ENCODE measurements at regions not wholly inside any gene's neighbourhood (a gene's known extent, or its start where the extent isn't known, plus 50 kb on each side); places are given as distances from the start of the nearest gene placed in this dataset.

- intact Hi-C loops (cut with micrococcal nuclease): no loop called here
- Mint-ChIP-seq H3K4me1 (no peaks in the 10 kb centered on the region), H3K36me3 (ENCODE audit: low read depth) (no peaks in the 10 kb centered on the region), H3K9me3 (peaks cover 2% of the 10 kb centered on the region), H3K27ac (no peak overlapping the region), H3K4me3 (no peak overlapping the region), H3K27me3 (no peaks in the 10 kb centered on the region)
- ATAC-seq (ENCODE audit: low read depth) (no peak), DNase-seq (no peak)
- ChIA-PET POLR2A (no interaction called here), CTCF (interaction anchor here (0.7 kb wide), 1 partner anchor 17 kb away, joined by 3 read pairs; no protein-coding TSS in a partner anchor)
- no peak for TF ChIP-seq CTCF (IDR thresholded peaks at IDR 0.05)
Observed at GRCh38 chr11:41659985-41660384, 200.5 kb upstream of the LRRC4C start.

DNA sequence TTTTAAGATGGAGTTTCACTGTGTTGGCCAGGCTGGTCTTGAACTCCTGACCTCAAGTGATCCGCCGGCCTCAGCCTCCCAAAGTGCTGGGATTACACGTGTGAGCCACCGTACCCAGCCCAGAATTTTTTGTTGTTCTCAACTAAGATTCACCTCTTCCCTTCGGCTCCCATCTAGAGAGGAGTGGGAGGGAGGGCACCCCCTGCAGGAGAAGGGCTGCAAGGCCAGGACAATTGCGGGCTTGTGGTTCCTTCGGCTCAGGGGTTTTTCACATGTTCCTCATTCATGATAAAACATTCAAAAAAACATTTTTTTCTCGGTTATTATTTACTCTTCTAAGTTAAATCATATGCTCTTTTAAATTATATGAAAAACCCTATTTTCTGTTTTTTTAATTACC is 201.1 kb upstream of the LRRC4C start:
- Mint-ChIP-seq H3K9me3 (no peaks in the 10 kb centered on the region), H3K4me1 (no peaks in the 10 kb centered on the region), H3K4me3 (no peak overlapping the region), H3K36me3 (ENCODE audit: low read depth) (no peaks in the 10 kb centered on the region), H3K27me3 (no peaks in the 10 kb centered on the region), H3K27ac (no peak overlapping the region)
- DNase-seq (no peak), ATAC-seq (ENCODE audit: low read depth) (no peak)
- POLR2A ChIA-PET: no interaction called here
- CTCF ChIA-PET: no interaction called here
- no peak for TF ChIP-seq CTCF (IDR thresholded peaks at IDR 0.05)
- intact Hi-C loops (cut with micrococcal nuclease): no loop called here

- H3K9me3 Mint-ChIP-seq: peaks cover 3% of the 10 kb centered on the region
- no peak for ATAC-seq (ENCODE audit: low read depth)
- H3K36me3 Mint-ChIP-seq (ENCODE audit: low read depth): no peaks in the 10 kb centered on the region
- H3K4me3 Mint-ChIP-seq: no peak overlapping the region
- no peaks in the 10 kb centered on the region for H3K27me3 Mint-ChIP-seq
- H3K4me1 Mint-ChIP-seq: no peaks in the 10 kb centered on the region
- TF ChIP-seq CTCF (IDR thresholded peaks at IDR 0.05): no peak
- DNase-seq: no peak
- intact Hi-C loops (cut with micrococcal nuclease): no loop called here
- ChIA-PET POLR2A (no interaction called here), CTCF (no interaction called here)
- no peak overlapping the region for H3K27ac Mint-ChIP-seq
Observed at GRCh38 chr11:41665441-41666360, 206.2 kb upstream of the LRRC4C start.

GRCh38 chr11:41666951-41667653 is 207.7 kb upstream of the LRRC4C start:
- no peaks in the 10 kb centered on the region for H3K4me1 Mint-ChIP-seq
- POLR2A ChIA-PET: no interaction called here
- no peak for ATAC-seq (ENCODE audit: low read depth)
- no peak overlapping the region for H3K4me3 Mint-ChIP-seq
- no peaks in the 10 kb centered on the region for H3K27me3 Mint-ChIP-seq
- TF ChIP-seq CTCF (IDR thresholded peaks at IDR 0.05): no peak
- H3K27ac Mint-ChIP-seq: no peak overlapping the region
- no peaks in the 10 kb centered on the region for H3K36me3 Mint-ChIP-seq (ENCODE audit: low read depth)
- H3K9me3 Mint-ChIP-seq: peaks cover 3% of the 10 kb centered on the region
- CTCF ChIA-PET: no interaction called here
- intact Hi-C loops (cut with micrococcal nuclease): no loop called here
- no peak for DNase-seq

DNA sequence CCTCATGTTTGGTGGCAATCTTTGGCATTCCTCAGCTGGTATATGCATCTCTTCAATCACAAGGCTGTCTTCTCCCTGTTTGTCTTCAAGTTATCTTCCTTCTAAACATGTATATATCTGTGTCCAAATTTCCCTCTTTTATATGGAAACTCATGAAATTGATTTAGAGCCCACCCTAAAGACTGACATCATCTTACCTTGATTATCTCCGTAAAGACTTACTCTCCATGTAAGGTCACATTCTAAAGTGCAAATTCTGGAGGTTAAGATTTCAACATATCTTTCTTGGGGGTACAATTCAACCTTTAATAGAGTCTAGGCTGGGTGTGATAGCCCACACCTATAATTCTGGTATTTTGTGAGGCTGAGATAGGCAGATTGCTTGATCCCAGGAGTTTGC is 215.8 kb upstream of the LRRC4C start:
- no peaks in the 10 kb centered on the region for H3K27me3 Mint-ChIP-seq
- ChIA-PET POLR2A (no interaction called here), CTCF (no interaction called here)
- no peaks in the 10 kb centered on the region for H3K4me1 Mint-ChIP-seq
- ATAC-seq (ENCODE audit: low read depth) (no peak), DNase-seq (no peak)
- no peaks in the 10 kb centered on the region for H3K9me3 Mint-ChIP-seq
- intact Hi-C loops (cut with micrococcal nuclease): no loop called here
- no peak overlapping the region for H3K27ac Mint-ChIP-seq
- no peak for TF ChIP-seq CTCF (IDR thresholded peaks at IDR 0.05)
- no peak overlapping the region for H3K4me3 Mint-ChIP-seq
- no peaks in the 10 kb centered on the region for H3K36me3 Mint-ChIP-seq (ENCODE audit: low read depth)

Data from activated B cell treated with CpG ODN at 0.5 μM for 24 hours (primary cell).